ENCODE measurements at regions not wholly inside any gene's neighbourhood (a gene's known extent, or its start where the extent isn't known, plus 50 kb on each side); places are given as distances from the start of the nearest gene placed in this dataset.

DNA sequence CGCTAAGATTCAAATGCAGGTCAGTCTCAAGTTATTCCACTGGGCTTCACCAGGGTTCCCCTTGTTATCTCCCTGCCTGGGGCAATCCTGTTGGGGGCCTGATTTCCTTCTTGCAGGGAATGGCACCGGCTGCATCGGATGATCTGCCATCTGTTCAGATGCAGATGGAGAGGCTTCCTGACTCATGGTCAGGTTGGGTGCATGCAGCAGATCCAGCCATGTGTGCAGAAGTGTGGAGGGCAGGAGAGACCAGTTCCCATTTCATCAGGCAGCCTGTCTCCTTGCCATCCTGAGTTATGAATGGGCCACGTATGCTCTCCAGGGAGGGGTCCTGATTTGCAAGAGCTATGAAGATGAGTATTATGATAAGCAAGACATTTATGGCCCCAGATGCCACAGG, 161.2 kb upstream of the PLET1 start:
- Histone ChIP-seq H3K79me2 (ENCODE audit: insufficient read depth, low read length) (no peaks in the 10 kb centered on the region), H4K20me1 (ENCODE audit: insufficient read depth, low read length) (no peaks in the 10 kb centered on the region), H3K4me3 (replicated peaks in 1 of 3; ENCODE audit: low read depth in 2 of 3, low read length in 3 of 3) (no peak overlapping the region), H3K27ac (ENCODE audit: low read depth in 1 of 2, low read length in 2 of 2) (no peak overlapping the region), H3K27me3 (ENCODE audit: control insufficient read depth in 2 of 2, insufficient read depth in 2 of 2, low read length in 2 of 2) (peaks cover 4 to 6% of the 10 kb centered on the region in 2 donors), H3K9me3 (replicated peaks in 1 of 2; ENCODE audit: control insufficient read depth in 1 of 2, insufficient read depth in 1 of 2, low read length in 2 of 2) (peaks cover 4 to 8% of the 10 kb centered on the region in 2 donors), H2AFZ (ENCODE audit: insufficient read depth, low read depth, low read length, poor library complexity, severe bottlenecking) (no peak overlapping the region), H3K4me1 (ENCODE audit: control insufficient read depth in 1 of 2, insufficient read depth in 2 of 2, low read length in 2 of 2) (no peaks in the 10 kb centered on the region), H3K36me3 (replicated peaks in 1 of 2; ENCODE audit: control insufficient read depth in 1 of 2, insufficient read depth in 2 of 2, low read length in 2 of 2) (no peaks in the 10 kb centered on the region), H3K4me2 (replicated peaks; ENCODE audit: extremely low read depth, low read length, poor library complexity, severe bottlenecking) (no peak overlapping the region), H3K9ac (ENCODE audit: insufficient read depth, low read length, poor library complexity, severe bottlenecking) (no peak overlapping the region)
- no peak for TF ChIP-seq CTCF (IDR thresholded peaks at IDR 0.05)
- H3K4me1 Mint-ChIP-seq = no peaks in the 10 kb centered on the region
- no peaks in the 10 kb centered on the region for H3K36me3 Mint-ChIP-seq
- H3K27me3 Mint-ChIP-seq (ENCODE audit: low read depth in 3 of 3) = peaks cover 2 to 14% (median 8%) of the 10 kb centered on the region in 3 donors
- no peak overlapping the region for H3K4me3 Mint-ChIP-seq
- H3K9me3 Mint-ChIP-seq = peaks cover 0 to 8% (median 2%) of the 10 kb centered on the region in 7 donors
- DNase-seq = no peak
- intact Hi-C loops (cut with micrococcal nuclease) = no loop called here
- WGBS (ENCODE audit: insufficient coverage) = 74% methylated on average over 3 of the region's 4 CpGs
- no peak overlapping the region for H3K27ac Mint-ChIP-seq

DNA sequence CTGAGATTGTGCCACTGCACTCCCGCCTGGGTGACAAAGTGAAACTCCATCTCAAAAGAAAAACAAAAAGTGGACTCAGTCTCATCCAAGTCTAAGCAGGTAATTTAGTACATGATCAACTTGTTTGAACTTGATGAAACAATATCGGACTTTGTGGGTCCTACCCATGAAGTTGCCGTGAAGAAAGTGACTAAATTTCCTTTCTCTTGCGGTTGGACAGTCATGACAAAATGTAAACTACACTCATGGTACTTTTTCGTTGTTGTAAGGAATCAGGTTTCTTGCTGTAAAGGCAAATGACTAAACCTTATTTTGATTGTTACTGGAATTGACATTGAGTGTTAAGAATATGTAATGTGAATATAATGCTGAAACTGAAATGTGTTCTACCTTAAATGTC, 164.5 kb upstream of the PLET1 start:
- no peaks in the 10 kb centered on the region for H3K4me1 Mint-ChIP-seq
- intact Hi-C loops (cut with micrococcal nuclease) = no loop called here
- peaks cover 4 to 8% of the 10 kb centered on the region in 2 donors for H3K9me3 ChIP-seq (replicated peaks in 1 of 2; ENCODE audit: control insufficient read depth in 1 of 2, insufficient read depth in 1 of 2, low read length in 2 of 2)

More for the DNA sequence above, 164.5 kb upstream of the PLET1 start:
- no peak overlapping the region for H3K27ac ChIP-seq (ENCODE audit: low read depth in 1 of 2, low read length in 2 of 2)
- H3K36me3 ChIP-seq (replicated peaks in 1 of 2; ENCODE audit: control insufficient read depth in 1 of 2, insufficient read depth in 2 of 2, low read length in 2 of 2) = no peaks in the 10 kb centered on the region
- no peak for TF ChIP-seq CTCF (IDR thresholded peaks at IDR 0.05)
- no peaks in the 10 kb centered on the region for H3K79me2 ChIP-seq (ENCODE audit: insufficient read depth, low read length)
- 50% methylated on average over 2 of the region's 5 CpGs for WGBS (ENCODE audit: insufficient coverage)
- H3K27ac Mint-ChIP-seq = no peak overlapping the region
- H2AFZ ChIP-seq (ENCODE audit: insufficient read depth, low read depth, low read length, poor library complexity, severe bottlenecking) = no peak overlapping the region
- peaks cover 0 to 2% of the 10 kb centered on the region in 2 donors for H3K27me3 ChIP-seq (ENCODE audit: control insufficient read depth in 2 of 2, insufficient read depth in 2 of 2, low read length in 2 of 2)
- H3K27me3 Mint-ChIP-seq (ENCODE audit: low read depth in 3 of 3) = peaks cover 2 to 10% (median 5%) of the 10 kb centered on the region in 3 donors
- H3K4me2 ChIP-seq (replicated peaks; ENCODE audit: extremely low read depth, low read length, poor library complexity, severe bottlenecking) = no peak overlapping the region
- no peaks in the 10 kb centered on the region for H3K4me1 ChIP-seq (ENCODE audit: control insufficient read depth in 1 of 2, insufficient read depth in 2 of 2, low read length in 2 of 2)
- no peak overlapping the region for H3K9ac ChIP-seq (ENCODE audit: insufficient read depth, low read length, poor library complexity, severe bottlenecking)
- DNase-seq = no peak
- no peaks in the 10 kb centered on the region for H4K20me1 ChIP-seq (ENCODE audit: insufficient read depth, low read length)
- no peak overlapping the region for H3K4me3 ChIP-seq (replicated peaks in 1 of 3; ENCODE audit: low read depth in 2 of 3, low read length in 3 of 3)
- H3K4me3 Mint-ChIP-seq = no peak overlapping the region
- H3K9me3 Mint-ChIP-seq = peaks cover 0 to 15% (median 7%) of the 10 kb centered on the region in 7 donors
- no peaks in the 10 kb centered on the region for H3K36me3 Mint-ChIP-seq
